SK-N-SH treated with all-trans-retinoic acid at 6 μM for 48 hours (cell line): ENCODE measurements at regions not wholly inside any gene's neighbourhood (a gene's known extent, or its start where the extent isn't known, plus 50 kb on each side); places are given as distances from the start of the nearest gene placed in this dataset.

ENCODE experiments used
- ATAC-seq: fragments of 200-7000 bp; cut with Tn5 transposase; 3 replicates; pipeline ENCODE4 v1.9.1; 2020; ENCODE audit warnings: mild to moderate bottlenecking, moderate library complexity
- ARNTL ChIP-seq: fragments of 450-650 bp; formaldehyde crosslinking; IDR thresholded peaks from 2 replicates; pipeline ENCODE4 v1.5.0; 2020; ENCODE audit warnings: low read depth, mild to moderate bottlenecking, moderate library complexity, borderline replicate concordance
- BACH2 ChIP-seq: fragments of 250-450 bp; sonication (Bioruptor Pico); IDR thresholded peaks from 2 replicates; pipeline ENCODE4 v1.9.0; 2021; ENCODE audit warnings: mild to moderate bottlenecking, borderline replicate concordance
- CSDC2 ChIP-seq: fragments of 250-450 bp; sonication (Bioruptor Pico); IDR thresholded peaks from 2 replicates; pipeline ENCODE4 v1.5.0; 2020; ENCODE audit warnings: mild to moderate bottlenecking, moderate library complexity
- ESRRG ChIP-seq: fragments of 250-450 bp; sonication (Bioruptor Pico); IDR thresholded peaks from 2 replicates; pipeline ENCODE4 v1.6.1; 2021; ENCODE audit warnings: mild to moderate bottlenecking
- GLIS3 ChIP-seq: fragments of 250-450 bp; sonication (Bioruptor Pico); IDR thresholded peaks from 2 replicates; pipeline ENCODE4 v1.5.0; 2020; ENCODE audit warnings: mild to moderate bottlenecking, moderate library complexity
- ISL1 ChIP-seq: fragments of 250-450 bp; sonication (Bioruptor Pico); IDR thresholded peaks from 2 replicates; pipeline ENCODE4 v2.1.2; 2022; ENCODE audit warnings: mild to moderate bottlenecking, moderate library complexity
- PPARA ChIP-seq: fragments of 250-450 bp; sonication (Bioruptor Pico); IDR thresholded peaks from 2 replicates; pipeline ENCODE4 v1.5.0; 2020; ENCODE audit warnings: mild to moderate bottlenecking, borderline replicate concordance
- RARB ChIP-seq: fragments of 250-450 bp; sonication (Bioruptor Pico); IDR thresholded peaks from 2 replicates; pipeline ENCODE4 v1.8.0; 2021; ENCODE audit warnings: mild to moderate bottlenecking, moderate library complexity
- SNAI2 ChIP-seq: fragments of 250-450 bp; sonication (Bioruptor Pico); IDR thresholded peaks from 2 replicates; pipeline ENCODE4 v1.5.0; 2020; ENCODE audit warnings: mild to moderate bottlenecking, moderate library complexity
- TCF4 ChIP-seq: fragments of 250-450 bp; sonication (Bioruptor Pico); IDR thresholded peaks from 2 replicates; pipeline ENCODE4 v1.8.0; 2021; ENCODE audit warnings: mild to moderate bottlenecking, moderate library complexity, borderline replicate concordance
- TOX ChIP-seq: fragments of 250-450 bp; sonication (Bioruptor Pico); IDR thresholded peaks from 2 replicates; pipeline ENCODE4 v1.8.0; 2021; ENCODE audit warnings: mild to moderate bottlenecking, moderate library complexity, borderline replicate concordance
- ZC3H10 ChIP-seq: fragments of 250-450 bp; sonication (Bioruptor Pico); IDR thresholded peaks from 2 replicates; pipeline ENCODE4 v1.5.1; 2021; ENCODE audit warnings: mild to moderate bottlenecking, moderate library complexity
- ZFP3 ChIP-seq: fragments of 250-450 bp; sonication (Bioruptor Pico); IDR thresholded peaks from 2 replicates; pipeline ENCODE4 v1.5.0; 2020; ENCODE audit warnings: mild to moderate bottlenecking, moderate library complexity
- ZFP30 ChIP-seq: fragments of 450-650 bp; formaldehyde crosslinking; IDR thresholded peaks from 2 replicates; pipeline ENCODE4 v1.5.0; 2022; ENCODE audit warnings: mild to moderate bottlenecking, moderate library complexity
- ZNF565 ChIP-seq: fragments of 450-650 bp; formaldehyde crosslinking; conservative IDR thresholded peaks from 2 replicates; pipeline ENCODE4 v1.5.0; 2020; ENCODE audit warnings: low read depth, mild to moderate bottlenecking, moderate library complexity
- ZNF70 ChIP-seq: fragments of 450-650 bp; formaldehyde crosslinking; IDR thresholded peaks from 2 replicates; pipeline ENCODE4 v1.5.0; 2020; ENCODE audit warnings: mild to moderate bottlenecking, moderate library complexity
- ZNF8 ChIP-seq: fragments of 450-650 bp; formaldehyde crosslinking; IDR thresholded peaks from 2 replicates; pipeline ENCODE4 v1.5.0; 2020; ENCODE audit warnings: mild to moderate bottlenecking, moderate library complexity
- TF ChIP-seq, protein P1 (sequence below): fragments of 250-450 bp; sonication (Bioruptor Pico); IDR thresholded peaks from 2 replicates; pipeline ENCODE4 v1.5.1; 2021; ENCODE audit warnings: mild to moderate bottlenecking, moderate library complexity
- TF ChIP-seq, protein P2 (sequence below): fragments of 250-450 bp; sonication (Bioruptor Pico); IDR thresholded peaks from 2 replicates; pipeline ENCODE4 v1.5.0; 2020; ENCODE audit warnings: mild to moderate bottlenecking, moderate library complexity
- TF ChIP-seq, protein P3 (sequence below): fragments of 250-450 bp; sonication (Bioruptor Pico); IDR thresholded peaks from 2 replicates; pipeline ENCODE4 v1.8.0; 2021; ENCODE audit warnings: low read depth, mild to moderate bottlenecking, moderate library complexity, borderline replicate concordance
- TF ChIP-seq, protein P4 (sequence below): fragments of 250-450 bp; sonication (Bioruptor Pico); IDR thresholded peaks from 2 replicates; pipeline ENCODE4 v1.5.1; 2020; ENCODE audit warnings: low read depth, mild to moderate bottlenecking, moderate library complexity

DNA sequence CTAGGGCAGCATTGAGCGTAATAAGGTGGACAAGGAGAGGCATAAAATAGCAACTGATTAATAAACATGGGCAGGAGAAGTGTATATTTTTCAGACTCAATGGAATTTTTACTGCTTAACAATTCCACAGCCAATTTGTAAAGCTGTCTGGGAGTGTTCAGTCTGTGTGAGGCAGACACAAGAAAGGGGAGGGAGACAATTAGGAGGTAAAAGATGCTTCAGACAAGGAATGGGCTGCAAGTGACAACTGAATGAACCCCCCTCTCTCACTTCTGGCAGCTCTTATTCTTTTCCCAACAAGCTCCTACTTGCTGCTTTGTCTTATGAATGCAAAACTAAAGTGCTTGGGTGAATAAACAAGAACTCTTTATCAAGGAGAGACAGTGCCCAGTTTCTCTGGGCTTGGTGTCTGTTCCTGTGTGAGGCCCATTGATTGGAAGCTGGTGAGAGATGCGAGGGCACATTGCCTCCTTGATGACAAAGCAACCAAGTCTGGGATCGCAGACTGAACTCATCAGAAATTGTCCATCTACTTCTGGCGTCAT is 575.3 kb downstream of the RNF144B start:
- no peak for ATAC-seq
- TF ChIP-seq RARB (CRISPR knock-in tag), result no peak
- TF ChIP-seq ZFP30 (CRISPR knock-in tag), result no peak

DNA sequence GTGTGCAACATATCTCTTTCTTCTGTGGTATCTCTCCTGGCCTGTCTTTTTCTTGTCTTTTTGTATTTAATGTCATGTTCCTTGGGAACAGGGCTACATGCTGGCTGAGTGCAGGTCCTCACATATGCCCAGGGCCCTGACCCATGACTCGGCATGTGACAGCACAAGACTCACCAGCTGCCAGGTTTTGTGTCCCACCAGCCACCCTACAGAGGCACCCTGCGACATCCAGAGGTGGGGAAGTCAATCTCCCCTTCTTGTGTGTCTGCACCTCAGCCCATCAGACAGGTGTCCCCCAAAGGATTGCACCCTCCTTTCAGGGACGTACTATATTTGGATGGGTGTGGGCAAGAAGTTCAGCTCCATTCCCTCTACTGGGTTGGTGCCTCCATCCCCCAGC is 576.3 kb downstream of the RNF144B start:
- TF ChIP-seq TOX (CRISPR knock-in tag) (no peak), ESRRG (CRISPR knock-in tag) (no peak), SNAI2 (CRISPR knock-in tag) (no peak), ZFP3 (no peak), ISL1 (no peak), BACH2 (CRISPR knock-in tag) (no peak), ZC3H10 (CRISPR knock-in tag) (no peak), ZNF565 (CRISPR knock-in tag) (no peak), ARNTL (no peak), PPARA (CRISPR knock-in tag) (no peak)
- TF ChIP-seq, all 23 proteins: peak for 0
- no peak for ATAC-seq

DNA sequence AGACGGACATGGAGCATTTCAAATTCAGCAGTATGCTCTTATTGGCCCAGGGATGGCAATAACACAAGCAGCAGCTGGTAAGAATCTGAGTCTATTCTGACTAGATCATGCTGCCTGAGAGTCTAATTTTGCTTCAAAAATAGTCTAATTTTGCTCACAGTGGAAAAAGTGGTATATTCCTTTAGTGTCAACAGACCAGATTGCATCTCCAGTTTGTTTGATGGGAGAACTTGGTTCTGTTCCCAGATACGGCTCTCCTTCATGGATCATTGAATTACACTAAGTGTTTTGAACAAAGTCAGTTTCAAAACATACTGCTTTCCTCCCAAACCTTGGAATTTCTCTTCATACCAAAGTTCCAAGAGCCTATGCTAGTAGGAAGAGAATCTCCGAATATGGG is 586.1 kb downstream of the RNF144B start:
- TF ChIP-seq TOX (CRISPR knock-in tag), result no peak
- TF ChIP-seq ZNF8 (CRISPR knock-in tag), result no peak
- no peak for TF ChIP-seq BACH2 (CRISPR knock-in tag)
- no peak for TF ChIP-seq GLIS3 (CRISPR knock-in tag)
- TF ChIP-seq, protein P1, sequence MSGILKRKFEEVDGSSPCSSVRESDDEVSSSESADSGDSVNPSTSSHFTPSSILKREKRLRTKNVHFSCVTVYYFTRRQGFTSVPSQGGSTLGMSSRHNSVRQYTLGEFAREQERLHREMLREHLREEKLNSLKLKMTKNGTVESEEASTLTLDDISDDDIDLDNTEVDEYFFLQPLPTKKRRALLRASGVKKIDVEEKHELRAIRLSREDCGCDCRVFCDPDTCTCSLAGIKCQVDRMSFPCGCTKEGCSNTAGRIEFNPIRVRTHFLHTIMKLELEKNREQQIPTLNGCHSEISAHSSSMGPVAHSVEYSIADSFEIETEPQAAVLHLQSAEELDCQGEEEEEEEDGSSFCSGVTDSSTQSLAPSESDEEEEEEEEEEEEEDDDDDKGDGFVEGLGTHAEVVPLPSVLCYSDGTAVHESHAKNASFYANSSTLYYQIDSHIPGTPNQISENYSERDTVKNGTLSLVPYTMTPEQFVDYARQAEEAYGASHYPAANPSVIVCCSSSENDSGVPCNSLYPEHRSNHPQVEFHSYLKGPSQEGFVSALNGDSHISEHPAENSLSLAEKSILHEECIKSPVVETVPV (CRISPR knock-in tag), result no peak
- TF ChIP-seq, protein P2, sequence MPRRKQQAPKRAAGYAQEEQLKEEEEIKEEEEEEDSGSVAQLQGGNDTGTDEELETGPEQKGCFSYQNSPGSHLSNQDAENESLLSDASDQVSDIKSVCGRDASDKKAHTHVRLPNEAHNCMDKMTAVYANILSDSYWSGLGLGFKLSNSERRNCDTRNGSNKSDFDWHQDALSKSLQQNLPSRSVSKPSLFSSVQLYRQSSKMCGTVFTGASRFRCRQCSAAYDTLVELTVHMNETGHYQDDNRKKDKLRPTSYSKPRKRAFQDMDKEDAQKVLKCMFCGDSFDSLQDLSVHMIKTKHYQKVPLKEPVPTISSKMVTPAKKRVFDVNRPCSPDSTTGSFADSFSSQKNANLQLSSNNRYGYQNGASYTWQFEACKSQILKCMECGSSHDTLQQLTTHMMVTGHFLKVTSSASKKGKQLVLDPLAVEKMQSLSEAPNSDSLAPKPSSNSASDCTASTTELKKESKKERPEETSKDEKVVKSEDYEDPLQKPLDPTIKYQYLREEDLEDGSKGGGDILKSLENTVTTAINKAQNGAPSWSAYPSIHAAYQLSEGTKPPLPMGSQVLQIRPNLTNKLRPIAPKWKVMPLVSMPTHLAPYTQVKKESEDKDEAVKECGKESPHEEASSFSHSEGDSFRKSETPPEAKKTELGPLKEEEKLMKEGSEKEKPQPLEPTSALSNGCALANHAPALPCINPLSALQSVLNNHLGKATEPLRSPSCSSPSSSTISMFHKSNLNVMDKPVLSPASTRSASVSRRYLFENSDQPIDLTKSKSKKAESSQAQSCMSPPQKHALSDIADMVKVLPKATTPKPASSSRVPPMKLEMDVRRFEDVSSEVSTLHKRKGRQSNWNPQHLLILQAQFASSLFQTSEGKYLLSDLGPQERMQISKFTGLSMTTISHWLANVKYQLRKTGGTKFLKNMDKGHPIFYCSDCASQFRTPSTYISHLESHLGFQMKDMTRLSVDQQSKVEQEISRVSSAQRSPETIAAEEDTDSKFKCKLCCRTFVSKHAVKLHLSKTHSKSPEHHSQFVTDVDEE, result no peak
- no peak for TF ChIP-seq CSDC2 (CRISPR knock-in tag)
- no peak for TF ChIP-seq ZFP3
- no peak for TF ChIP-seq ARNTL
- TF ChIP-seq, protein P3, sequence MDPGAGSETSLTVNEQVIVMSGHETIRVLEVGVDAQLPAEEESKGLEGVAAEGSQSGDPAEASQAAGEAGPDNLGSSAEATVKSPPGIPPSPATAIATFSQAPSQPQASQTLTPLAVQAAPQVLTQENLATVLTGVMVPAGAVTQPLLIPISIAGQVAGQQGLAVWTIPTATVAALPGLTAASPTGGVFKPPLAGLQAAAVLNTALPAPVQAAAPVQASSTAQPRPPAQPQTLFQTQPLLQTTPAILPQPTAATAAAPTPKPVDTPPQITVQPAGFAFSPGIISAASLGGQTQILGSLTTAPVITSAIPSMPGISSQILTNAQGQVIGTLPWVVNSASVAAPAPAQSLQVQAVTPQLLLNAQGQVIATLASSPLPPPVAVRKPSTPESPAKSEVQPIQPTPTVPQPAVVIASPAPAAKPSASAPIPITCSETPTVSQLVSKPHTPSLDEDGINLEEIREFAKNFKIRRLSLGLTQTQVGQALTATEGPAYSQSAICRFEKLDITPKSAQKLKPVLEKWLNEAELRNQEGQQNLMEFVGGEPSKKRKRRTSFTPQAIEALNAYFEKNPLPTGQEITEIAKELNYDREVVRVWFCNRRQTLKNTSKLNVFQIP (CRISPR knock-in tag), result no peak
- TF ChIP-seq ZNF70, result no peak
- ATAC-seq, result no peak

DNA sequence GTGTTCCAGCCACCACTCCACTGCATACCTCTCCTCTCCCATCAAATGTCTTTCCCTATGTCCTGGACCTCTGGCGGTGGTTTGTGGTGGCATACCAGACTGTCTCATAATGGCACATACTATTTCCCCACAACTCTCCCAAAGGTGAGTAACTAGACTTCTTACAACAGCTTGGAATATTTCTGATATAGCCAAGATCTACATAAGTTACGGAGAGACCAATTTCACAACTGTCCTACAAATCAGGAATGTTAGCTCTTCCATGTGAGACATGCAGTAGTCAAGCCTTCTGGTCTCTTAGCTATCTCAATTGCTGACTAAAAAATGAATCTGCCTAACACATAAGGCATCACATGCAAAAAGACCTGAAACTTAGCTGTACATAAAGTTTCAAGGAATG is 588.9 kb downstream of the RNF144B start:
- ATAC-seq, result no peak

DNA sequence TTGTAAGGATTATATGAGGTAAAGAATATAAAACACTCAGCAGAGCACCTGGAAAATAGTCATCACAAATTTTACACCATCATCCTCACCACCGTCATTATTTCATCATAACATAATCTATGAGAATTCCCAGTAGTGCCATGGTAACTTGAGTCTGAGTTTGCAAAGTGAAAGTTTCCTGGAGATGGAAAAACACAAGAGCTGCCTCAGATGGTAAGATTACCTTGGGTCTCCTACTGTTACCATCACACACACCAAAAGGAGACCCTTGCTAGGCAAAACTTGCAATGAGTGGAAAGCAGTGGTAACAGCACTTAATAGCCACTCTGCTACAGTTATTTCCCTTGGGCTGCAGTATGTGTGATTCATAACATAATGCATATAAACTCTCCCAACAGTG is 589.8 kb downstream of the RNF144B start:
- no peak for ATAC-seq
- TF ChIP-seq GLIS3 (CRISPR knock-in tag), result no peak
- TF ChIP-seq, protein P3 (CRISPR knock-in tag), result no peak
- no peak for TF ChIP-seq ZNF565 (CRISPR knock-in tag)
- TF ChIP-seq, protein P2, result no peak
- TF ChIP-seq BACH2 (CRISPR knock-in tag), result no peak
- no peak for TF ChIP-seq PPARA (CRISPR knock-in tag)
- no peak for TF ChIP-seq SNAI2 (CRISPR knock-in tag)

More for the DNA sequence above, 588.9 kb downstream of the RNF144B start:
- TF ChIP-seq TCF4 (CRISPR knock-in tag) (no peak), CSDC2 (CRISPR knock-in tag) (no peak)
- TF ChIP-seq, protein P4, sequence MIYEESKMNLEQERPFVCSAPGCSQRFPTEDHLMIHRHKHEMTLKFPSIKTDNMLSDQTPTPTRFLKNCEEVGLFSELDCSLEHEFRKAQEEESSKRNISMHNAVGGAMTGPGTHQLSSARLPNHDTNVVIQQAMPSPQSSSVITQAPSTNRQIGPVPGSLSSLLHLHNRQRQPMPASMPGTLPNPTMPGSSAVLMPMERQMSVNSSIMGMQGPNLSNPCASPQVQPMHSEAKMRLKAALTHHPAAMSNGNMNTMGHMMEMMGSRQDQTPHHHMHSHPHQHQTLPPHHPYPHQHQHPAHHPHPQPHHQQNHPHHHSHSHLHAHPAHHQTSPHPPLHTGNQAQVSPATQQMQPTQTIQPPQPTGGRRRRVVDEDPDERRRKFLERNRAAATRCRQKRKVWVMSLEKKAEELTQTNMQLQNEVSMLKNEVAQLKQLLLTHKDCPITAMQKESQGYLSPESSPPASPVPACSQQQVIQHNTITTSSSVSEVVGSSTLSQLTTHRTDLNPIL (CRISPR knock-in tag), result no peak
